OCI-LY7 (cell line): ENCODE measurements at regions not wholly inside any gene's neighbourhood (a gene's known extent, or its start where the extent isn't known, plus 50 kb on each side); places are given as distances from the start of the nearest gene placed in this dataset.

Source experiments
- BruUV-seq: library from RNA; stranded (reverse); fragments of 400-500 nt; replicated peaks from 2 replicates; lab custom pipeline; 2021; lab: Mats Ljungman, UMichigan
- CTCF ChIA-PET: fragments of 300-600 bp; sonication (Branson Sonifier 250); formaldehyde crosslinking; loops from one replicate; lab custom pipeline; 2022; ENCODE audit warnings: antibody characterized with exemption; ENCODE audit not compliant: unreplicated experiment; lab: Charles Lee
- POLR2A ChIA-PET: fragments of 300-600 bp; sonication (Branson Sonifier 250); formaldehyde crosslinking; loops from one replicate; lab custom pipeline; 2022; ENCODE audit warnings: antibody characterized with exemption; lab: Charles Lee
- DNase-seq: peaks from one replicate; pipeline ENCODE4 v3.0.0-alpha.2; 2015; ENCODE audit warnings: low spot score
- H2AFZ ChIP-seq: fragments of 200-600 bp; sonication (generic), shearing (Covaris generic); 2 replicates; pipeline ENCODE4 v1.6.1; 2014; ENCODE audit warnings: mild to moderate bottlenecking, antibody characterized with exemption, low read length, moderate library complexity
- H3K27ac ChIP-seq: fragments of 200-600 bp; sonication (generic); 2 replicates; pipeline ENCODE4 v1.5.1; 2014; ENCODE audit warnings: mixed run types, low read depth, mild to moderate bottlenecking, moderate library complexity, low read length, inconsistent platforms; ENCODE audit not compliant: poor library complexity, severe bottlenecking
- H3K36me3 ChIP-seq: fragments of 200-600 bp; sonication (generic); 2 replicates; pipeline ENCODE4 v1.6.1; 2014; ENCODE audit warnings: mild to moderate bottlenecking, antibody characterized with exemption, low read length, moderate library complexity, mixed read lengths; ENCODE audit not compliant: insufficient read depth
- H3K4me1 ChIP-seq: fragments of 200-600 bp; sonication (generic); 2 replicates; pipeline ENCODE4 v1.5.1; 2014; ENCODE audit warnings: mild to moderate bottlenecking, low read length; ENCODE audit not compliant: insufficient read depth, poor library complexity, severe bottlenecking
- H3K4me2 ChIP-seq: fragments of 200-600 bp; sonication (generic); 2 replicates; pipeline ENCODE4 v1.6.1; 2014; ENCODE audit warnings: mild to moderate bottlenecking, low read length
- H3K4me3 ChIP-seq: fragments of 200-600 bp; sonication (generic); 2 replicates; pipeline ENCODE4 v1.5.1; 2014; ENCODE audit warnings: mild to moderate bottlenecking, low read depth, low read length; ENCODE audit not compliant: poor library complexity, severe bottlenecking
- H3K79me2 ChIP-seq: fragments of 200-600 bp; sonication (generic); 2 replicates; pipeline ENCODE4 v1.6.1; 2016; ENCODE audit warnings: low read depth, mild to moderate bottlenecking, low read length, moderate library complexity, mixed read lengths; ENCODE audit not compliant: insufficient read depth
- H3K9me2 ChIP-seq: fragments of 200-600 bp; sonication (generic); 2 replicates; pipeline ENCODE4 v1.6.1; 2016; ENCODE audit warnings: mild to moderate bottlenecking, low read length, mixed read lengths; ENCODE audit not compliant: insufficient read depth
- H3K9me3 ChIP-seq: fragments of 200-600 bp; sonication (generic); 2 replicates; pipeline ENCODE4 v1.6.1; 2014; ENCODE audit warnings: mild to moderate bottlenecking, mixed run types, low read length, mixed read lengths
- H4K20me1 ChIP-seq: fragments of 200-600 bp; sonication (generic); 2 replicates; pipeline ENCODE4 v1.6.1; 2014; ENCODE audit warnings: mild to moderate bottlenecking, antibody characterized with exemption, low read length, moderate library complexity, mixed read lengths; ENCODE audit not compliant: insufficient read depth
- EZH2phosphoT487 ChIP-seq: fragments of 200-600 bp; sonication (generic); IDR thresholded peaks from 2 replicates; pipeline ENCODE4 v1.6.1; 2018; ENCODE audit warnings: low read depth, borderline replicate concordance, mild to moderate bottlenecking, mixed run types, antibody characterized with exemption, low read length, moderate library complexity, mixed read lengths
- intact Hi-C: fragments of 100-400 bp; cut with micrococcal nuclease; formaldehyde crosslinking; loops from one replicate; pipeline ENCODE4 v1.10.0; 2022; ENCODE audit not compliant: unreplicated experiment
- TF ChIP-seq, protein P1 (sequence below): fragments of 200-600 bp; sonication (generic); conservative IDR thresholded peaks from 2 replicates; pipeline ENCODE4 v1.5.1; 2014; ENCODE audit warnings: mild to moderate bottlenecking, antibody characterized with exemption, low read length, moderate library complexity, mixed read lengths

DNA sequence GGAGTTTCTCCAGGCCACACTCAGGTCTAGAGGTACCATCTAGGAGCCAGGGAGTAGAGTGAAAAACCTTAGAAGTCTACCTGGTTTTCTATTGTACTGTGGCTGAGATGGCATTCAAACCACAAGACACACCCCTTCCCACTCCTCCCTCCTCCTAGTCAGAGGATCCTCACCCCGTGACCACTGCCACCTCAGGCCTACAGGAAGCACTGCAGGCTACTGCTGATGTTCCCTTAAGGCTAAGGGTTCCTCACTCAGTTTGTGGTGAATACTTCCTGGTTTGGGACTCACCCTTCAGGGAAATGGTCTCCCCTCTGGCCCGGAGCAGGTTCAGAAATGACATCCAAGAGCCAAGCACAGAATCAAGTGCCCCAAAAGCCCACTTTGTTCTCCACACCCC is 1293.9 kb downstream of the JRKL start:
- Histone ChIP-seq H3K4me1 (no peaks in the 10 kb centered on the region), H3K36me3 (no peaks in the 10 kb centered on the region), H3K27ac (no peak overlapping the region), H2AFZ (no peak overlapping the region), H3K79me2 (no peaks in the 10 kb centered on the region), H3K4me2 (no peak overlapping the region), H3K4me3 (no peak overlapping the region), H3K9me2 (no peaks in the 10 kb centered on the region), H3K9me3 (no peaks in the 10 kb centered on the region), H4K20me1 (no peaks in the 10 kb centered on the region)
- intact Hi-C loops = no loop called here
- no TSS peak for BruUV-seq
- CTCF ChIA-PET = no interaction called here
- DNase-seq = no peak
- TF ChIP-seq, protein P1, sequence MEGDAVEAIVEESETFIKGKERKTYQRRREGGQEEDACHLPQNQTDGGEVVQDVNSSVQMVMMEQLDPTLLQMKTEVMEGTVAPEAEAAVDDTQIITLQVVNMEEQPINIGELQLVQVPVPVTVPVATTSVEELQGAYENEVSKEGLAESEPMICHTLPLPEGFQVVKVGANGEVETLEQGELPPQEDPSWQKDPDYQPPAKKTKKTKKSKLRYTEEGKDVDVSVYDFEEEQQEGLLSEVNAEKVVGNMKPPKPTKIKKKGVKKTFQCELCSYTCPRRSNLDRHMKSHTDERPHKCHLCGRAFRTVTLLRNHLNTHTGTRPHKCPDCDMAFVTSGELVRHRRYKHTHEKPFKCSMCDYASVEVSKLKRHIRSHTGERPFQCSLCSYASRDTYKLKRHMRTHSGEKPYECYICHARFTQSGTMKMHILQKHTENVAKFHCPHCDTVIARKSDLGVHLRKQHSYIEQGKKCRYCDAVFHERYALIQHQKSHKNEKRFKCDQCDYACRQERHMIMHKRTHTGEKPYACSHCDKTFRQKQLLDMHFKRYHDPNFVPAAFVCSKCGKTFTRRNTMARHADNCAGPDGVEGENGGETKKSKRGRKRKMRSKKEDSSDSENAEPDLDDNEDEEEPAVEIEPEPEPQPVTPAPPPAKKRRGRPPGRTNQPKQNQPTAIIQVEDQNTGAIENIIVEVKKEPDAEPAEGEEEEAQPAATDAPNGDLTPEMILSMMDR = no peak
- TF ChIP-seq EZH2phosphoT487 = no peak
- POLR2A ChIA-PET = no interaction called here

DNA sequence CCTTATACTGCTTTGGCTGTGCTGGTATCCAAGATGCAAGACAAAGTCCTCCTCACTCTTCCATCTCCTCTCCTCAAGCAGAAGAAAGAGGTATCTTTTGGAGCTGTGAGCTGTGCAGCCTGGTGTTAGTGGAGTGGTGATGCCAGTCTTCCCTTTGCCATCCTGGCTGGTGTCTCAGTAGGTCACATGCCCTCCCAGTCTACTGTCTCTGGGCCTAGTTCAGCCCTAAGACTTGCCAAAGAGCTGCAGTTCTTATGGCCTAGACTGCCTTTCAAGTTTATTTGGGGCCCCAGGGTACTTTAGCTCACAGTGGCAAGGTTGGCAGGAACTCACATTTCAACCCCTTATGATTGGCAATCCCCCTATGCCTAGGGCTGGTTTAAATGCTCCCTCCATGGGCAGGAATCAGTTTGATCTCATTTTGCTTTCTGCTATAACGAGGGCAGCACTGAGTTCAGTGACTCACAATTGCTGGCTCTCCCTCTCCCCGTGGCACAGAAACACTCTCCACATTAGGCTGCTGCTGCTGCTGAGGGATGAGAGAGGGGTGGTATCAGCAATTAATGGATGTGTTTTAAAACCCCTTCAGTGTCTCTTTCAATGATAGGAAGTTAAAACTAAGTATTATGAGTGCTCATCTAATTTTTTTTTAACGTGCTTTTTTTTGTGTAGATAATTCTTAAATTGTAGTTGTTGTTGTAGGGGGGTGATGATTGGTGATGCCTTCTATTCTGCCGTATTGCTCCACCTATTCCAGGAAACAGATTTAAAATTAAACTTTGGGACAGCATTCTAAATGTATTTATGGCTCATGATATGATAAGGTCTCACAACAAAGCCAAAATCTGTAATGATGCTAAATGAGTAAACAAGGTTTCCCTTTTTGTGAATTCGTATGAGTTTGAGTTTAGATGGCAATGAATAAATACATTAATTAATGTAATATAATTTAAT is 1295.0 kb downstream of the JRKL start:
- Histone ChIP-seq H3K79me2 (no peaks in the 10 kb centered on the region), H3K36me3 (no peaks in the 10 kb centered on the region), H4K20me1 (no peaks in the 10 kb centered on the region), H3K9me2 (no peaks in the 10 kb centered on the region), H3K4me2 (no peak overlapping the region), H3K9me3 (no peaks in the 10 kb centered on the region), H3K4me3 (no peak overlapping the region), H2AFZ (no peak overlapping the region), H3K4me1 (no peaks in the 10 kb centered on the region), H3K27ac (no peak overlapping the region)
- ChIA-PET POLR2A (no interaction called here), CTCF (no interaction called here)
- TF ChIP-seq, protein P1 = no peak
- no peak for TF ChIP-seq EZH2phosphoT487
- BruUV-seq = no TSS peak
- no peak for DNase-seq
- intact Hi-C loops = no loop called here

DNA sequence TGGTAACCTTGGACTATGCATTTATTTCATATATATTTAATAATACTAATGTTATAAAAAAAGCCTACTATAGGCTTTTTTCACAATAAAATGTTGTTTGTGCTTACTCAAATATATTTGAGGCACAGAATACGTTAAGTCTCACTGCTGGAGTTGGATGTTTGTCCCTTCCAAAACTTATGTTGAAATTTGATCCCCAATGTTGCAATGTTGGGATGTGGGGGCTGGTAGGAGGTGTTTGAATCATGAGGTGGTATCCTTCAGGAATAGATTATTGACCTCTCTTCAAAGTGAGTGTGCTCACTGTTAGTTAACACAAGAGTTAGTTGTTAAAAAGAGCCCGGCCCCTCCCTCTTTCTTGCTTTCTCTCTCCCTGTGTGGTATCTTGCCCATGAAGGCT is 1295.9 kb downstream of the JRKL start:
- H2AFZ ChIP-seq = no peak overlapping the region
- no peak for TF ChIP-seq EZH2phosphoT487
- TF ChIP-seq, protein P1 = no peak

More for the DNA sequence above, 1295.9 kb downstream of the JRKL start:
- Histone ChIP-seq H4K20me1 (no peaks in the 10 kb centered on the region), H3K27ac (no peak overlapping the region), H3K4me1 (no peaks in the 10 kb centered on the region), H3K79me2 (no peaks in the 10 kb centered on the region), H3K36me3 (no peaks in the 10 kb centered on the region), H3K4me2 (no peak overlapping the region), H3K9me3 (no peaks in the 10 kb centered on the region), H3K9me2 (no peaks in the 10 kb centered on the region), H3K4me3 (no peak overlapping the region)
- CTCF ChIA-PET = no interaction called here
- DNase-seq = no peak
- POLR2A ChIA-PET = no interaction called here
- BruUV-seq = no TSS peak
- intact Hi-C loops = no loop called here
